DND-41 (cell line): ENCODE measurements at regions not wholly inside any gene's neighbourhood (a gene's known extent, or its start where the extent isn't known, plus 50 kb on each side); places are given as distances from the start of the nearest gene placed in this dataset.

Experiments
- EZH2 ChIP-seq: IDR thresholded peaks from 3 replicates; pipeline ENCODE4 v1.6.1; 2012; ENCODE audit warnings: borderline replicate concordance, low read depth, mild to moderate bottlenecking, moderate library complexity, low read length, inconsistent platforms; ENCODE audit not compliant: severe bottlenecking
- TF ChIP-seq, protein P1 (sequence below): IDR thresholded peaks from 2 replicates; pipeline ENCODE4 v1.5.1; 2012; ENCODE audit warnings: borderline replicate concordance, low read length, moderate library complexity, mild to moderate bottlenecking; ENCODE audit not compliant: poor library complexity, severe bottlenecking; ENCODE audit errors: extremely low read depth

- TF ChIP-seq, protein P1, sequence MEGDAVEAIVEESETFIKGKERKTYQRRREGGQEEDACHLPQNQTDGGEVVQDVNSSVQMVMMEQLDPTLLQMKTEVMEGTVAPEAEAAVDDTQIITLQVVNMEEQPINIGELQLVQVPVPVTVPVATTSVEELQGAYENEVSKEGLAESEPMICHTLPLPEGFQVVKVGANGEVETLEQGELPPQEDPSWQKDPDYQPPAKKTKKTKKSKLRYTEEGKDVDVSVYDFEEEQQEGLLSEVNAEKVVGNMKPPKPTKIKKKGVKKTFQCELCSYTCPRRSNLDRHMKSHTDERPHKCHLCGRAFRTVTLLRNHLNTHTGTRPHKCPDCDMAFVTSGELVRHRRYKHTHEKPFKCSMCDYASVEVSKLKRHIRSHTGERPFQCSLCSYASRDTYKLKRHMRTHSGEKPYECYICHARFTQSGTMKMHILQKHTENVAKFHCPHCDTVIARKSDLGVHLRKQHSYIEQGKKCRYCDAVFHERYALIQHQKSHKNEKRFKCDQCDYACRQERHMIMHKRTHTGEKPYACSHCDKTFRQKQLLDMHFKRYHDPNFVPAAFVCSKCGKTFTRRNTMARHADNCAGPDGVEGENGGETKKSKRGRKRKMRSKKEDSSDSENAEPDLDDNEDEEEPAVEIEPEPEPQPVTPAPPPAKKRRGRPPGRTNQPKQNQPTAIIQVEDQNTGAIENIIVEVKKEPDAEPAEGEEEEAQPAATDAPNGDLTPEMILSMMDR: no peak
- TF ChIP-seq EZH2: no peak
These were observed 107.1 kb upstream of the JAG1 start for GRCh38 chr20:10780901-10781300.
